ENCODE measurements at regions not wholly inside any gene's neighbourhood (a gene's known extent, or its start where the extent isn't known, plus 50 kb on each side); places are given as distances from the start of the nearest gene placed in this dataset.

DNA sequence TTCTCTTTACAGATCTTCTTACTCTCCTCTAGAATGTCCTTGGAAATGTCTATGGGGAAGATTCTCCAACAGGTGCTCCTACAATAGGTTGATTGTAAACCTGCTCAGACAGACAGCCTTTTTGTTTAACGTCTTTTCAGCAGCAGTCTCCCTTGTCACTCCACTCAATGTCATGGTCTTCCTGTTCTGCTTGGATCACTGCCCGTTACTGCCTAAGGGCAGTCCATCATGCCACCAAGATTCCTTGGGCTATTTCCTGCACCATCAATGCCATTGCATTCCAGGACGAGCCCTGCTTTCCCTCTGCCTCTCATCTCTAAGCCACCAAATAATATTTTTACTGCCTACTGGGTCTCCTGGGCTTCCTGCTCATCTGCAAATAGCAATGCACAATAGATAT, 97.4 kb upstream of the GALNT5 start:
- no peak for TF ChIP-seq POLR2A (IDR thresholded peaks at IDR 0.05)
- TF ChIP-seq, protein P1, sequence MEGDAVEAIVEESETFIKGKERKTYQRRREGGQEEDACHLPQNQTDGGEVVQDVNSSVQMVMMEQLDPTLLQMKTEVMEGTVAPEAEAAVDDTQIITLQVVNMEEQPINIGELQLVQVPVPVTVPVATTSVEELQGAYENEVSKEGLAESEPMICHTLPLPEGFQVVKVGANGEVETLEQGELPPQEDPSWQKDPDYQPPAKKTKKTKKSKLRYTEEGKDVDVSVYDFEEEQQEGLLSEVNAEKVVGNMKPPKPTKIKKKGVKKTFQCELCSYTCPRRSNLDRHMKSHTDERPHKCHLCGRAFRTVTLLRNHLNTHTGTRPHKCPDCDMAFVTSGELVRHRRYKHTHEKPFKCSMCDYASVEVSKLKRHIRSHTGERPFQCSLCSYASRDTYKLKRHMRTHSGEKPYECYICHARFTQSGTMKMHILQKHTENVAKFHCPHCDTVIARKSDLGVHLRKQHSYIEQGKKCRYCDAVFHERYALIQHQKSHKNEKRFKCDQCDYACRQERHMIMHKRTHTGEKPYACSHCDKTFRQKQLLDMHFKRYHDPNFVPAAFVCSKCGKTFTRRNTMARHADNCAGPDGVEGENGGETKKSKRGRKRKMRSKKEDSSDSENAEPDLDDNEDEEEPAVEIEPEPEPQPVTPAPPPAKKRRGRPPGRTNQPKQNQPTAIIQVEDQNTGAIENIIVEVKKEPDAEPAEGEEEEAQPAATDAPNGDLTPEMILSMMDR (IDR thresholded peaks at IDR 0.05): no peak
